GM12865 (cell line): ENCODE measurements at regions not wholly inside any gene's neighbourhood (a gene's known extent, or its start where the extent isn't known, plus 50 kb on each side); places are given as distances from the start of the nearest gene placed in this dataset.
"Not testable (repeated sequence)": the region's sequence is repeated elsewhere in the genome, so short reads cannot be mapped to it uniquely, and the experiment has no call there.

ENCODE experiments used
- DNase-seq: peaks from one replicate; pipeline ENCODE4 v3.0.0; 2010; ENCODE audit warnings: low read depth
- H3K4me3 ChIP-seq: 2 replicates; pipeline ENCODE4 v1.5.1; 2011; ENCODE audit warnings: mild to moderate bottlenecking, low read depth, low read length, control low read depth
- CTCF ChIP-seq: IDR thresholded peaks from 2 replicates; pipeline ENCODE4 v1.5.1; 2011; ENCODE audit warnings: low read length, control low read depth, low read depth, inconsistent platforms; ENCODE audit not compliant: insufficient read depth; ENCODE audit errors: missing control alignments

- no peak for TF ChIP-seq CTCF
- no peak for DNase-seq
- no peak overlapping the region for H3K4me3 ChIP-seq
These were observed 349.2 kb downstream of the ANKRD30A start for GRCh38 chr10:37474645-37475044.

DNA sequence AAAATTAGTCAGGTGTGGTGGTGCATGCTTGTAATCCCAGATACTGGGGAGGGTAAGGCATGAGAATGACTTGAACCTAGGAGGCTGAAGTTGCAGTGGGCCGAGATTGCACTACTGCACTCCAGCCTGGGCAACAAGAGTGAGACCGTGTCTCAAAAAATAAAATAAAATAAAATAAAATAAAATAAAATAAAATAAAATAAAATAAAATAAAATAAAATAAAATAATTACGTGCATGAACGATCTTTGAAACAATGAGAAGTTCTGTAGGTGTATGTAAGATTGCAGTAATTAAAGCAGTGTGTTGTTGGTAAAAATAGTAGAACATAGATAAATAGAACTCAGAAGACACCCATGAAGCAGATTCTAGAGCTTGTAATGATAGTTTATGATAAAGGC lies 348.5 kb downstream of the ANKRD30A start:
- H3K4me3 ChIP-seq, result no peak overlapping the region
- no peak for TF ChIP-seq CTCF
- DNase-seq, result no peak

DNA sequence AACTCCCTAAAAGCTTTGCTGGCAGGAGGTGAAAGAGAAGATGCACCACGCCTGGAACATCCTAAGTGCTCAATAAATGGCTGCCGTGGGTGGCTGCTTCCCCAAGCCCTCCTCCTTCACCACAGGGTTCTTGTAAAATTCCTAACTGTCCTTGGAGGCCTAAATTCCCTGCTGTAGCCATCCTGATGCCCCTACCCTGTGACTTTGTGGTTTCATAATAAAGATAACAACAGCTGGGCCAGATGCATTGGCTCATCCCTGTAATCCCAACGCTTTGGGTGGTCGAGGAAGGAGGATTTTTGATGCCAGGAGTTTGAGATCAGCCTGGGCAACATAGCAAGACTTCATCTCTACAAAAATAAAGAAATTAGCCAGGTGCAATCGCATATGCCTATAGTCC lies 341.8 kb downstream of the ANKRD30A start:
- DNase-seq, result no peak
- no peak for TF ChIP-seq CTCF
- no peak overlapping the region for H3K4me3 ChIP-seq

GRCh38 chr10:37456456-37456855 lies 331.1 kb downstream of the ANKRD30A start:
- no peak overlapping the region for H3K4me3 ChIP-seq
- no peak for DNase-seq
- TF ChIP-seq CTCF, result no peak

- H3K4me3 ChIP-seq, result no peak overlapping the region
- TF ChIP-seq CTCF, result no peak
- DNase-seq, result no peak
These were observed 322.8 kb downstream of the ANKRD30A start for GRCh38 chr10:37448161-37448560.

DNA sequence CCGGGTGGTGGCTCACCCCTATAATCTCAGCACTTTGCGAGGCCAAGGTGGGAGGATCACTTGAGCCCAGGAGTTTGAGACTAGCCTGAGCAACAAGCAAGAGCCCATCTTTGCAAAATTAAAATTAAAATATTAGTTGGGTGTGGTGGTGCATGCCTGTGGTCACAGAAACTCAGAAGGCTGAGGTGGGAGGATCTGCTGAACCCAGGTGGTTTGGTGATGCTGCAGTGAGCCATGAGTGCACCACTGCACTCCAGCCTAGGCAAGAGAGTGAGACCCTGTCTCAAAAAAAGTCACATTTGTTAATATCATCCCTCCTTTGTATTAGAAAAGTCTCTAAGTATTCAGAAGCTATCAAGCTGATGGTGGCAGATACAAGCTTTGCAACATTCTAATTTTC lies 317.5 kb downstream of the ANKRD30A start:
- TF ChIP-seq CTCF, result no peak
- no peak overlapping the region for H3K4me3 ChIP-seq
- DNase-seq, result no peak

DNA sequence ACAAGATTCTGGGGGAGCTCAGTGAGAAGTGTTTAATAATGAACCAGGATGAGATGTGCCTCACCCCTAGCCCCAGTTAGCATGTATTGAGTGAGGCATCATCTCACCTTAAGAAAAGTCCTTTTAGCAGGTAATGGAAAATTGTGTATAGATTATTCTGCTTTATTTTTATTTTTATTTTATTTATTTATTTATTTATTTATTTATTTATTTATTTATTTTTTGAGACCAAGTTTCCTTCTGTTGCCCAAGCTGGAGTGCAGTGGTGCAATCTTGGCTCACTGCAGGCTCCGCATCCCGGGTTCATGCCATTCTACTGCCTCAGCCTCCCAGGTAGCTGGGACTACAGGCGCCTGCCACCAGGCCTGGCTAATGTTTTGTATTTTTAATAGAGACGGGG lies 315.8 kb downstream of the ANKRD30A start:
- not testable (repeated sequence) for DNase-seq, H3K4me3 ChIP-seq

DNA sequence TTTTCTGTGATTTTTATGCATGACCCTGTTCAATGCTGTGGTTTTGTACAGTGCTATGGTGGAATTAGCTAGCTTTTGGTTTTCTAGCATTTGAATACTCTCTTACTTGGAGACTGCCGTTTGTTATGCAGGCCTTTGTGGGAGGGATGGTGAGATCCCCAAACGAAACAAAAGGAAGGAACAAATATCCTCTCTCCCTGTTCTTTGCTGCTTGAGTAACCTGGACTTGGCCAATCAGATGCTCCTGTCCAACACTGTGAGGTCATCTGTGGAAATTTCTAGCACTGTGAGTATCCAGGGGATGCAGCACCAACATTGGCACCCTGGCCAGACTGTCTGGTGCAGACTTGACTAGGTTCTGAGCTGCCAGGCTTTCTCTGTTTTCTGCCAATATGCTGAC lies 314.4 kb downstream of the ANKRD30A start:
- no peak for DNase-seq
- TF ChIP-seq CTCF, result no peak
- no peak overlapping the region for H3K4me3 ChIP-seq
